GM19372 (cell line): ENCODE measurements at regions not wholly inside any gene's neighbourhood (a gene's known extent, or its start where the extent isn't known, plus 50 kb on each side); places are given as distances from the start of the nearest gene placed in this dataset.
A peak's percentile ranks its signal among the peaks of the same experiment; 100 is the strongest.
"Not testable (repeated sequence)": the region's sequence is repeated elsewhere in the genome, so short reads cannot be mapped to it uniquely, and the experiment has no call there.

ENCODE experiments used
- ATAC-seq: cut with Tn5 transposase; IDR thresholded peaks from one replicate; pipeline ENCODE4 v1.9.1; 2021; ENCODE audit warnings: mild to moderate bottlenecking, low read depth, moderate library complexity; ENCODE audit not compliant: unreplicated experiment

- ATAC-seq: no peak
These were observed 173.0 kb upstream of the GOT2 start for GRCh38 chr16:58906981-58907715.

GRCh38 chr16:58904291-58904690, 170.2 kb upstream of the GOT2 start:
- no peak for ATAC-seq

GRCh38 chr16:58889516-58889915, 155.4 kb upstream of the GOT2 start:
- no peak for ATAC-seq

DNA sequence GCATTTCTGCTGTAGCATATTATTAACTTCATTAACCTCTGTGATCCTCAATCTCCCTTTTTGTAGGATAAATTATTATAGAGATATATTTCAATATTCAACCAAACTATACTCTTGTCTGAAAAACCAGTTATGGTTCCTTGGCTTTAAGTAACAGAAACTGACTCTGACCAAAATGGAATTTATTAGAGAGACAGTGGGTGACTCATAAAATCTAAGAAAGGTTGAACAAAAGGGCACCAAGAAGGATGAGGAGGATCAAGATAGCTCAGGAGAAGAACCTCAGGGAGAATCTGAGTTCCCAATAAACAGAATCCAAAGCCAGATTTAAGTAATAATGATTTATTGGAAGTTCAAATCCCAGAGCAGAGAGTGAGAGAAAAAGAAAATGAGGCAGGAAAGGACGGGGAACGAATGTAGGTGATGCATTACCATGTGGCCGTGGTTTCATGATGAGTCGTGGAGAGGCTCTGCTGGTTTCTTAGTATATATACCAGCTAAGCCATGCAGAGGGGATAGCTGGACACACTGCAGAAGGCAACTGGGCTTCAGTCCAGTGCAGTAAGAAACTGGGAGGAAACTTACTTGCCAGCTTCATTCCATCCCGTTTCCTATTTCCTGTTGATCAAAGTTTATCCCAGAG, 151.5 kb upstream of the GOT2 start:
- no peak for ATAC-seq

GRCh38 chr16:58884141-58884540, 150.0 kb upstream of the GOT2 start:
- no peak for ATAC-seq

DNA sequence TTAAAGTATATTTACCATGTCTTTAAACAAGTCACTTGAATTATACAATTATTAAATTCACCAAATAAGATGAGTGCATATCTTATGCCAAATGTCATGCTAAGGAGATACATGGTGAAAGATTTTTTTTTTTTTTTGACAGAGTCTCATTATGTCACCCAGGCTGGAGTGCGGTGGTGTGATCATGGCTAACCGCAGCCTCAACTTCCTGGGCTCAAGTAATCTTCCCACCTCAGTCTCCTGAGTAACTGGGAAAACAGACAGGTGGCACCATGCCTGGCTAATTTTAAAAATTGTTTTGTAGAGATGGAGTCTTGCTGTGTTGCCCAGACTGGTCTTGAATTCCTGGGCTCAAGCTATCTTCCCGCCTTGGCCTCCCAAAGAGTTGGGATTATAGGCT, 149.0 kb upstream of the GOT2 start:
- no peak for ATAC-seq

GRCh38 chr16:58882292-58882691, 148.2 kb upstream of the GOT2 start:
- ATAC-seq: peak; percentile 94

GRCh38 chr16:58878641-58879040, 144.5 kb upstream of the GOT2 start:
- ATAC-seq: not testable (repeated sequence)

GRCh38 chr16:58866935-58867334, 132.8 kb upstream of the GOT2 start:
- no peak for ATAC-seq

DNA sequence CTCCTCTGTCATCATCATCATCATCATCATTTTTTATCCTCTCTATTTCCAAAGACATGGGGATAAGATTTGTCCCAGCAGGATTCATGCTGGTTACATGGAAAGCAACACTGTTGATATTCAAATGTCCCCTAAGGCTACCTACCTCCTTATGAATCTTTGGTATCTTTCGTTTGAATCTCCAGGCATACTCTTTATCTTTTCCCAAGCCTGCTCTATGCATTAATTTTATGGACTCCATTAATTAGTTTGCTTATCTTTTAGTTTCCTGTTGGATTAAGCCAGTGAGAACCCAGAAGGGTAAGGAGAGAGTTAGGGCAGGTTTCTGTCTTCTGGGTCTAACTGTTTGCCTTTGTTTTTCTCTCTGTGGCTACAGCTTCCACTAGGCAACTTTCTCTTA, 129.6 kb upstream of the GOT2 start:
- ATAC-seq: no peak

DNA sequence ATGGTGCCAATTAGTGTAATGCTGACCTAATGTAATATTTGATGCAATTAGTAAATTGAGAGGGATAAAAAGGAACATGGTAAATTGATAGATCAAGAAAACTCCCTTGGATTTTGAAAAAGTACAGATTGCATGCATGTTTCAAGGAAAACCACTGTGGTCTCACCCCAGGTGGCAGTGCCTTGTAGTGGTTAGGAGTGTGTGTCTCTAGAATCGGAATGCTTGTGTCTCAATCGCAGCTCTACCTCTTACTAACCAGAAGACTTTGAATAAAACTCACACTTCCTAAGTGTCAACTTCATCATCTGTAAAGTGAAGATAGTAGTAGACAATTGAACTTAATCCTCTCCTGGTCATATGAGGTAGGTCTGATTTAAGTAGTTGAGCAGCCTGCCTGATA, 128.9 kb upstream of the GOT2 start:
- no peak for ATAC-seq

- no peak for ATAC-seq
These were observed 128.4 kb upstream of the GOT2 start for GRCh38 chr16:58862334-58863021.

GRCh38 chr16:58859958-58860669, 126.0 kb upstream of the GOT2 start:
- no peak for ATAC-seq

- ATAC-seq: not testable (repeated sequence)
These were observed 124.5 kb upstream of the GOT2 start for GRCh38 chr16:58858577-58858976.

DNA sequence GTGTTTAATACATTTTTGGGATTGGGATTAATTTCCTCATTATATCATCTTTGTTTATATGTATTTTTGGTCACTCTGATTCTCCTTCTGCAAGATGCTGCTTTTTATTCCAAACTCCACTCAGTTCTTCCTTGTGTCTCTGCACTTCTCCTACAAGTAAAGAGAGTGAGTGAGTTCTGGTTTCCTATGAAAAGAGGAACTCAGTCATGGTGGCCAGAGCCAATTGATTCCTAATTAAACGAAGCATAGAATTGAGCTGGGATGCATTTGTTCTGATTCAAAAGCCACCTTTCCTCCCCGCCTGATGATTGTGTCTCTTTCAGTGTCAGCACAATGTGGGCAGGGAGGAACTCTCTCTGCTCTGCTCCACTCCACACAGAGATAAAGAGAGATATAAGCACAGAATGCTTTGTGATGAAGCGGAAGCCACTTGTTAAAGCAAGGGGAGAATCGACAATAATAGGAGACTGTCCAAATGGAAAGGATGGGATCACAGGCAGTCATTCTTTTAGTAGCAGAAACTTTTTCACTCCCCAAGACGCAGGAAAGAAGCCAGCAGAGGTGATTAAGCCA, 121.3 kb upstream of the GOT2 start:
- no peak for ATAC-seq

DNA sequence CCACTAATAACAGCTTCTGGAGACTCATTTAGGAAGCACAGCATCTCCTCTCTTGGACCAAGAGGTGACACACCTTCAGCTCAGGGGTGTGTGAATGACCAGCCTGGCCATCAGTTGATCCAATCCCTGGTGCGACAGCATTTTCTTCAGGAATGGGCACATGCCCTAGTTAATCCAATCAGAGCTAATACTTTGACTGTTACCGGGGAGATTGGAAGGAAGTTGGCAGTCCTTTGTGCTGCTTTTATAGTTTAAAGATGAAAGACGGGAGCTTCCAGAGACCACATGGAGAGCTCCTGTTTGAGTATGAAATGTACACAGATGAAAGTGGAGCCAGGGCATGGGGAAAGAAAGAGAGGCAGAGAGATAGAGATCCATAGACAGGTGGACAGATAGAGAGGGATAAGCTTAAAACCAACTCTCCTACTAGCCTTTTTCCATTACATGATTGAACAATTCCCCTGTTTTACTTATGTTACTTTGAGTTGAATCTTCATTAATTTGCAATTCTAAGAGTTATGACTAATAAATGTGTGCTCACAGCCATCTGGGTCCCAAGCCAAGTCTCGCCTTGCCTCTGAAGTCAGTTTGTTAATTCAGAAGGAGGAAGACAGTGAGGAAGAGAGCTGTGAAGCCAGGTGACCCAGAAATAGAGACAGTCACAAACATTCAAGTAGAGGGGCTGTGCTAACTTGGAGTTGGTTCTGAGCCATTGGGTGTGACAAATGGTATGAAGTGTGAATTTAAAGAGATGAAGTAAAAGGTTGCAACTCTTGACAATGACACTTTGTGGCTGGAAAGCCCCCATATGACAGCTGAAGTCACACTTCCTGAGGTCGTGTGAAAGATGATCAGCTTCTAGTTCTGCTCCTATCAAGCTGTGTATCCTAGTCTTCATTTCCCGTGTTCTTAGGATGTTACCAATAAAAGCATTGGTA, 120.0 kb upstream of the GOT2 start:
- ATAC-seq: peak; percentile 69

DNA sequence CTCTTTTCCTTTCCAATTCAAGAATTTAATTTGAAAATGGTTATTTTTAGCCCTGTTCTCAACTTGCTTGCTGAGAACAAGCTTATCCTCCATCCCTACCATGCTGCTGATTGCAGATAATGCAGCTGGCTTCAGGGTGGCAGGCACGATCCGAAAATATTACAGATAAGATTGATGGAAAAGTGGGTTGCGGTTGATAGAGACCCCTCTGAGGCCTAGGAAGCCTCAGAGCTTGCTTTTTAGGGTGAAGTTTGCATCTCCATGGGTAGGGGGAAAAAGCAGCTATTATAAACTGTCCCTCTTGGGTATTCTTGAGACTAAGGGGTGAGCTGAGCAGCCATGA, 116.5 kb upstream of the GOT2 start:
- ATAC-seq: no peak

- no peak for ATAC-seq
These were observed 116.0 kb upstream of the GOT2 start for GRCh38 chr16:58850019-58850677.

GRCh38 chr16:58848662-58849002, 114.5 kb upstream of the GOT2 start:
- ATAC-seq: no peak
